Right lobe of liver (tissue), 6 donors: ENCODE measurements at regions not wholly inside any gene's neighbourhood (a gene's known extent, or its start where the extent isn't known, plus 50 kb on each side); places are given as distances from the start of the nearest gene placed in this dataset.

ENCODE experiments used
- ATAC-seq, 4 donors: fragments of 200-7000 bp; cut with Tn5 transposase; one replicate each; pipeline ENCODE4 v1.9.1; 2020; ENCODE audit warnings: mild to moderate bottlenecking in 4 of 4, moderate library complexity in 4 of 4
- DNase-seq, 3 donors: peaks; one replicate each; pipeline ENCODE4 v3.0.0-alpha.2; 2020
- H3K27ac ChIP-seq, 3 donors: fragments of 200-600 bp; one replicate each; pipeline ENCODE4 v1.8.0; 2022
- H3K27me3 ChIP-seq, 2 donors: fragments of 200-600 bp; one replicate each; pipeline ENCODE4 v1.8.0; 2022
- H3K36me3 ChIP-seq, 4 donors: fragments of 200-600 bp; sonication (generic) in 1 of 4; one replicate each; pipeline versions ENCODE4 v1.5.1 to v1.8.0; 2017 to 2022; ENCODE audit warnings: control low read depth in 1 of 4
- H3K4me1 ChIP-seq, 4 donors: fragments of 200-600 bp; sonication (generic) in 1 of 4; one replicate each; pipeline versions ENCODE4 v1.5.1 to v1.8.0; 2017 to 2022; ENCODE audit warnings: control low read depth in 1 of 4
- H3K4me3 ChIP-seq, 3 donors: fragments of 200-600 bp; one replicate each; pipeline ENCODE4 v1.8.0; 2022
- H3K9me3 ChIP-seq, 4 donors: fragments of 200-600 bp; sonication (generic) in 1 of 4; one replicate each; pipeline versions ENCODE4 v1.5.1 to v1.8.0; 2017 to 2022; ENCODE audit warnings: control low read depth in 1 of 4
- POLR2A ChIP-seq: fragments of 450-650 bp; IDR thresholded peaks from one replicate; pipeline ENCODE4 v1.6.1; 2017; ENCODE audit warnings: antibody characterized with exemption, mild to moderate bottlenecking
- WGBS: methylation state at CpG from one replicate; pipeline ENCODE4 v1.1.6; 2018; ENCODE audit warnings: low coverage, low lambda C conversion rate; ENCODE audit not compliant: insufficient coverage; ENCODE audit errors: missing lambda C conversion rate; 5-methylcytosine and 5-hydroxymethylcytosine counted together
- intact Hi-C, 2 donors: fragments of 100-400 bp; cut with DNase I; formaldehyde crosslinking; loops; one replicate each; pipeline versions ENCODE4 v1.11.2 to v1.14.1; 2022
- TF ChIP-seq, protein P1 (sequence below), 4 donors: fragments of 200-600 bp in 3 of 4; fragments of 450-650 bp in 1 of 4; IDR thresholded peaks; one replicate each; pipeline versions ENCODE4 v1.5.1 to v1.8.0; 2016 to 2022; ENCODE audit warnings: antibody characterized with exemption in 4 of 4, mild to moderate bottlenecking in 2 of 4
- donor health status: DM: no; HTN: yes; CAD: no.
- donor health status: DM: no; HTN: no; CAD: no.
- donor health status: DM: no; HTN: no; CAD: no.
- donor health status: DM: no; HTN: yes; CAD: no.
- donor health status: DM: no; HTN: yes; CAD: no.

- Histone ChIP-seq H3K36me3 (no peaks in the 10 kb centered on the region), H3K27ac (no peak overlapping the region), H3K4me3 (no peak overlapping the region), H3K4me1 (peaks cover 0 to 4% (median 0%) of the 10 kb centered on the region in 4 donors), H3K9me3 (no peaks in the 10 kb centered on the region), H3K27me3 (no peaks in the 10 kb centered on the region)
- intact Hi-C loops: no loop called here
- no peak for DNase-seq
- TF ChIP-seq, protein P1, sequence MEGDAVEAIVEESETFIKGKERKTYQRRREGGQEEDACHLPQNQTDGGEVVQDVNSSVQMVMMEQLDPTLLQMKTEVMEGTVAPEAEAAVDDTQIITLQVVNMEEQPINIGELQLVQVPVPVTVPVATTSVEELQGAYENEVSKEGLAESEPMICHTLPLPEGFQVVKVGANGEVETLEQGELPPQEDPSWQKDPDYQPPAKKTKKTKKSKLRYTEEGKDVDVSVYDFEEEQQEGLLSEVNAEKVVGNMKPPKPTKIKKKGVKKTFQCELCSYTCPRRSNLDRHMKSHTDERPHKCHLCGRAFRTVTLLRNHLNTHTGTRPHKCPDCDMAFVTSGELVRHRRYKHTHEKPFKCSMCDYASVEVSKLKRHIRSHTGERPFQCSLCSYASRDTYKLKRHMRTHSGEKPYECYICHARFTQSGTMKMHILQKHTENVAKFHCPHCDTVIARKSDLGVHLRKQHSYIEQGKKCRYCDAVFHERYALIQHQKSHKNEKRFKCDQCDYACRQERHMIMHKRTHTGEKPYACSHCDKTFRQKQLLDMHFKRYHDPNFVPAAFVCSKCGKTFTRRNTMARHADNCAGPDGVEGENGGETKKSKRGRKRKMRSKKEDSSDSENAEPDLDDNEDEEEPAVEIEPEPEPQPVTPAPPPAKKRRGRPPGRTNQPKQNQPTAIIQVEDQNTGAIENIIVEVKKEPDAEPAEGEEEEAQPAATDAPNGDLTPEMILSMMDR (IDR thresholded peaks at IDR 0.05): no peak
- TF ChIP-seq POLR2A: no peak
- ATAC-seq: no peak
- 20% methylated on average over 2 of the region's 2 CpGs for WGBS
Observed at GRCh38 chr1:209041927-209042326, 541.6 kb upstream of the CAMK1G start.

DNA sequence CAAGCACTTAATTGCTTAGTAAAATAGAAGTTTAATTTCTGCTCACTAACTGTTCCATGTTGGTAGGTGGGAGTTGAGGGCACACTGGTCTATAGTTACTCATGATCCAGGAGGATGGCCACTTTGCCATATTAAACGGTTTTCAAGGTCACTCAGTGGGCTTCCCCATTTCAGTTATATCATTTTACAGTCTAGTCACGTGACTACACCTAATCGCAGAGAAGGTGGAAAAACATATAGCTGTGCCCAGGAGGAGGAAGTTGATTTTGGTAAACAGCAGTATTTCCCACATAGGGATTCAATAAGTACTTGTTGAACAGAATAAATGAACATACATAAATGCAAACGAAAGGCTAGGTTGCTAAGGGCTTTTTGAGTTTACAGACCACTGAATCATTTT, 541.1 kb upstream of the CAMK1G start:
- Histone ChIP-seq H3K4me1 (peaks cover 0 to 4% (median 0%) of the 10 kb centered on the region in 4 donors), H3K4me3 (no peak overlapping the region), H3K9me3 (no peaks in the 10 kb centered on the region), H3K27me3 (no peaks in the 10 kb centered on the region), H3K27ac (no peak overlapping the region), H3K36me3 (no peaks in the 10 kb centered on the region)
- WGBS: 63% methylated on average over 4 of the region's 4 CpGs
- intact Hi-C loops: no loop called here
- TF ChIP-seq, protein P1 (IDR thresholded peaks at IDR 0.05): no peak
- no peak for TF ChIP-seq POLR2A
- ATAC-seq: no peak
- no peak for DNase-seq

- no peak overlapping the region for H3K27ac ChIP-seq
- H3K4me3 ChIP-seq: no peak overlapping the region
- 89% methylated on average over 4 of the region's 4 CpGs for WGBS
- H3K9me3 ChIP-seq: no peaks in the 10 kb centered on the region
- intact Hi-C loops: no loop called here
- DNase-seq: no peak
- H3K27me3 ChIP-seq: no peaks in the 10 kb centered on the region
- no peaks in the 10 kb centered on the region for H3K36me3 ChIP-seq
- peak; percentile 57 to 73 (median 66) for ATAC-seq
- peaks cover 0 to 4% (median 0%) of the 10 kb centered on the region in 4 donors for H3K4me1 ChIP-seq
- TF ChIP-seq, protein P1 (IDR thresholded peaks at IDR 0.05): no peak
- no peak for TF ChIP-seq POLR2A
Observed at GRCh38 chr1:209045331-209046057, 538.0 kb upstream of the CAMK1G start.

GRCh38 chr1:209046058-209046417, 537.5 kb upstream of the CAMK1G start:
- intact Hi-C loops: no loop called here
- H3K4me3 ChIP-seq: no peak overlapping the region
- ATAC-seq (no peak), DNase-seq (no peak)
- WGBS: 45% methylated on average over 1 of the region's 1 CpG
- no peaks in the 10 kb centered on the region for H3K36me3 ChIP-seq
- no peaks in the 10 kb centered on the region for H3K9me3 ChIP-seq
- H3K27ac ChIP-seq: no peak overlapping the region
- TF ChIP-seq POLR2A: no peak
- TF ChIP-seq, protein P1 (IDR thresholded peaks at IDR 0.05): no peak
- no peaks in the 10 kb centered on the region for H3K27me3 ChIP-seq
- H3K4me1 ChIP-seq: peaks cover 0 to 4% (median 0%) of the 10 kb centered on the region in 4 donors
